ENCODE measurements at regions not wholly inside any gene's neighbourhood (a gene's known extent, or its start where the extent isn't known, plus 50 kb on each side); places are given as distances from the start of the nearest gene placed in this dataset.
"Not testable (repeated sequence)": the region's sequence is repeated elsewhere in the genome, so short reads cannot be mapped to it uniquely, and the experiment has no call there.

GRCh38 chr10:83522456-83522855 is 616.9 kb upstream of the GHITM start:
- no peak for DNase-seq

- DNase-seq = no peak
These were observed 616.4 kb upstream of the GHITM start for GRCh38 chr10:83522881-83523386.

- DNase-seq = no peak
These were observed 611.4 kb upstream of the GHITM start for GRCh38 chr10:83527934-83528333.

GRCh38 chr10:83533290-83533689 is 606.0 kb upstream of the GHITM start:
- DNase-seq = no peak

- DNase-seq = no peak
These were observed 602.9 kb upstream of the GHITM start for GRCh38 chr10:83536426-83536825.

- no peak for DNase-seq
These were observed 601.3 kb upstream of the GHITM start for GRCh38 chr10:83538047-83538446.

GRCh38 chr10:83539528-83540308 is 599.6 kb upstream of the GHITM start:
- DNase-seq = no peak

- DNase-seq = no peak
These were observed 598.3 kb upstream of the GHITM start for GRCh38 chr10:83541046-83541445.

- DNase-seq = no peak
These were observed 596.4 kb upstream of the GHITM start for GRCh38 chr10:83542774-83543411.

- no peak for DNase-seq
These were observed 595.4 kb upstream of the GHITM start for GRCh38 chr10:83543691-83544462.

GRCh38 chr10:83545901-83546391 is 593.4 kb upstream of the GHITM start:
- DNase-seq = no peak

GRCh38 chr10:83551190-83551589 is 588.1 kb upstream of the GHITM start:
- DNase-seq = not testable (repeated sequence)

GRCh38 chr10:83553366-83553765 is 585.9 kb upstream of the GHITM start:
- DNase-seq = no peak

GRCh38 chr10:83555264-83555663 is 584.0 kb upstream of the GHITM start:
- DNase-seq = no peak

- peak; percentile 2 for DNase-seq
These were observed 576.9 kb upstream of the GHITM start for GRCh38 chr10:83562381-83562780.

GRCh38 chr10:83564889-83565588 is 574.3 kb upstream of the GHITM start:
- DNase-seq = peak; percentile 17

GRCh38 chr10:83572036-83572435 is 567.3 kb upstream of the GHITM start:
- no peak for DNase-seq

- DNase-seq = no peak
These were observed 564.5 kb upstream of the GHITM start for GRCh38 chr10:83574770-83575169.

GRCh38 chr10:83577421-83577820 is 561.9 kb upstream of the GHITM start:
- DNase-seq = no peak

- no peak for DNase-seq
These were observed 558.8 kb upstream of the GHITM start for GRCh38 chr10:83580373-83581012.

- DNase-seq = no peak
These were observed 556.8 kb upstream of the GHITM start for GRCh38 chr10:83582407-83583095.

- DNase-seq = no peak
These were observed 553.6 kb upstream of the GHITM start for GRCh38 chr10:83585686-83586085.
